Lower lobe of right lung (tissue), 2 donors: ENCODE measurements at regions not wholly inside any gene's neighbourhood (a gene's known extent, or its start where the extent isn't known, plus 50 kb on each side); places are given as distances from the start of the nearest gene placed in this dataset.

ENCODE experiments used
- ATAC-seq, 2 donors: fragments of 200-7000 bp; cut with Tn5 transposase; one replicate each; pipeline ENCODE4 v1.9.1; 2020 to 2022; ENCODE audit warnings: mild to moderate bottlenecking in 2 of 2, moderate library complexity in 2 of 2
- DNase-seq: peaks from one replicate; pipeline ENCODE4 v3.0.0-alpha.2; 2020
- H3K27ac ChIP-seq: fragments of 200-600 bp; one replicate; pipeline ENCODE4 v1.8.0; 2022
- H3K27me3 ChIP-seq: fragments of 200-600 bp; one replicate; pipeline ENCODE4 v1.8.0; 2022; ENCODE audit warnings: low read depth
- H3K36me3 ChIP-seq: fragments of 200-600 bp; one replicate; pipeline ENCODE4 v1.8.0; 2022; ENCODE audit warnings: mild to moderate bottlenecking
- H3K4me1 ChIP-seq: fragments of 200-600 bp; one replicate; pipeline ENCODE4 v1.8.0; 2022
- H3K4me3 ChIP-seq: fragments of 200-600 bp; one replicate; pipeline ENCODE4 v1.8.0; 2022; ENCODE audit warnings: mild to moderate bottlenecking
- H3K9me3 ChIP-seq: fragments of 200-600 bp; one replicate; pipeline ENCODE4 v1.8.0; 2022
- CTCF ChIP-seq: fragments of 200-600 bp; IDR thresholded peaks from one replicate; pipeline ENCODE4 v1.8.0; 2022; ENCODE audit warnings: antibody characterized with exemption, mild to moderate bottlenecking
- intact Hi-C: fragments of 100-400 bp; cut with DNase I; formaldehyde crosslinking; loops from one replicate; pipeline ENCODE4 v1.11.0; 2022
- donor health status: DM: no; HTN: yes; CAD: no; lungs with severe emphysema.

GRCh38 chr12:38154096-38155019, 162.2 kb upstream of the ALG10B start:
- Histone ChIP-seq H3K27me3 (no peaks in the 10 kb centered on the region), H3K4me3 (no peak overlapping the region), H3K4me1 (no peaks in the 10 kb centered on the region), H3K27ac (no peak overlapping the region), H3K9me3 (no peaks in the 10 kb centered on the region), H3K36me3 (no peaks in the 10 kb centered on the region)
- intact Hi-C loops = no loop called here
- no peak for ATAC-seq
- no peak for DNase-seq
- TF ChIP-seq CTCF = no peak

- Histone ChIP-seq H3K9me3 (no peaks in the 10 kb centered on the region), H3K4me1 (no peaks in the 10 kb centered on the region), H3K36me3 (no peaks in the 10 kb centered on the region), H3K27ac (no peak overlapping the region), H3K4me3 (no peak overlapping the region), H3K27me3 (no peaks in the 10 kb centered on the region)
- no peak for DNase-seq
- no peak for TF ChIP-seq CTCF
- ATAC-seq = no peak
- intact Hi-C loops = no loop called here
Measured at GRCh38 chr12:38155020-38155395, 161.6 kb upstream of the ALG10B start.

- no peak for DNase-seq
- no peak overlapping the region for H3K27ac ChIP-seq
- H3K4me1 ChIP-seq = no peaks in the 10 kb centered on the region
- ATAC-seq = no peak
- H3K36me3 ChIP-seq = no peaks in the 10 kb centered on the region
- no peak for TF ChIP-seq CTCF
- H3K27me3 ChIP-seq = no peaks in the 10 kb centered on the region
- intact Hi-C loops = no loop called here
- H3K9me3 ChIP-seq = no peaks in the 10 kb centered on the region
- no peak overlapping the region for H3K4me3 ChIP-seq
Measured at GRCh38 chr12:38155526-38156496, 160.8 kb upstream of the ALG10B start.

- Histone ChIP-seq H3K9me3 (no peaks in the 10 kb centered on the region), H3K4me3 (no peak overlapping the region), H3K27me3 (no peaks in the 10 kb centered on the region), H3K27ac (no peak overlapping the region), H3K36me3 (no peaks in the 10 kb centered on the region), H3K4me1 (no peaks in the 10 kb centered on the region)
- intact Hi-C loops = no loop called here
- ATAC-seq = no peak
- DNase-seq = no peak
- TF ChIP-seq CTCF = no peak
Measured at GRCh38 chr12:38156497-38157245, 159.9 kb upstream of the ALG10B start.
